Neural cell (in vitro differentiated cells): ENCODE measurements at regions not wholly inside any gene's neighbourhood (a gene's known extent, or its start where the extent isn't known, plus 50 kb on each side); places are given as distances from the start of the nearest gene placed in this dataset.

Source experiments
- CTCF ChIP-seq: fragments of 450-650 bp; IDR thresholded peaks from 2 replicates; pipeline ENCODE4 v1.5.1; 2014; ENCODE audit warnings: antibody characterized with exemption, mild to moderate bottlenecking, moderate library complexity; ENCODE audit not compliant: poor library complexity, severe bottlenecking
- EZH2 ChIP-seq: fragments of 200-600, 300-800 bp; shearing (Covaris generic), sonication (generic); IDR thresholded peaks from 2 replicates; pipeline ENCODE4 v1.6.1; 2014; ENCODE audit warnings: antibody characterized with exemption, low read length, borderline replicate concordance, mild to moderate bottlenecking; ENCODE audit not compliant: insufficient read depth, poor library complexity, severe bottlenecking

- TF ChIP-seq EZH2, result no peak
- TF ChIP-seq CTCF, result no peak
Observed at GRCh38 chr6:77183447-77183846, 279.8 kb downstream of the HTR1B start.
